Panc1 (cell line): ENCODE measurements at regions not wholly inside any gene's neighbourhood (a gene's known extent, or its start where the extent isn't known, plus 50 kb on each side); places are given as distances from the start of the nearest gene placed in this dataset.

Source experiments
- ATAC-seq: fragments of 200-7000 bp; cut with Tn5 transposase; 2 replicates; pipeline ENCODE4 v1.9.1; 2020; ENCODE audit warnings: mild to moderate bottlenecking, moderate library complexity
- BruUV-seq: library from RNA; stranded (reverse); fragments of 400-500 nt; replicated peaks from 2 replicates; lab custom pipeline; 2021; lab: Mats Ljungman, UMichigan
- CTCF ChIA-PET: fragments of 300-600 bp; sonication (Branson Sonifier 250); formaldehyde crosslinking; loops from one replicate; lab custom pipeline; 2022; ENCODE audit warnings: antibody characterized with exemption; lab: Charles Lee
- POLR2A ChIA-PET: fragments of 300-600 bp; sonication (Branson Sonifier 250); formaldehyde crosslinking; loops from one replicate; lab custom pipeline; 2022; ENCODE audit warnings: antibody characterized with exemption; lab: Charles Lee
- DNase-seq: peaks from one replicate; pipeline ENCODE4 v3.0.0-alpha.2; 2010; ENCODE audit warnings: low read depth, low spot score
- H3K27ac ChIP-seq: 2 replicates; pipeline ENCODE4 v1.5.1; 2011; ENCODE audit warnings: mild to moderate bottlenecking, low read length, inconsistent platforms
- H3K27me3 ChIP-seq: fragments of 200-500 bp; sonication (Bioruptor generic); 2 replicates; pipeline ENCODE4 v1.6.0; 2014; ENCODE audit warnings: low read length, inconsistent platforms; ENCODE audit not compliant: control insufficient read depth, insufficient read depth
- H3K36me3 ChIP-seq: fragments of 200-500 bp; sonication (Bioruptor generic); 2 replicates; pipeline ENCODE4 v1.5.1; 2014; ENCODE audit warnings: inconsistent platforms, mild to moderate bottlenecking, low read length, moderate library complexity; ENCODE audit not compliant: control insufficient read depth, insufficient read depth
- H3K4me1 ChIP-seq: 2 replicates; pipeline ENCODE4 v1.5.1; 2011; ENCODE audit warnings: inconsistent platforms, mild to moderate bottlenecking, low read length, moderate library complexity; ENCODE audit not compliant: control insufficient read depth, insufficient read depth
- H3K4me3 ChIP-seq, 2 experiments: 2 replicates each; pipeline ENCODE4 v1.5.1; 2011 to 2012; ENCODE audit warnings: low read depth in 2 of 2, low read length in 2 of 2, mild to moderate bottlenecking in 2 of 2, inconsistent platforms in 1 of 2, moderate library complexity in 1 of 2
- H3K9me3 ChIP-seq: fragments of 200-500 bp; sonication (Bioruptor generic); 2 replicates; pipeline ENCODE4 v1.5.1; 2014; ENCODE audit warnings: low read depth, mild to moderate bottlenecking, inconsistent platforms, low read length, moderate library complexity; ENCODE audit not compliant: control insufficient read depth, insufficient read depth
- POLR2AphosphoS5 ChIP-seq: IDR thresholded peaks from 2 replicates; pipeline ENCODE4 v1.6.1; 2012; ENCODE audit warnings: mild to moderate bottlenecking, low read depth, low read length, moderate library complexity
- SIN3A ChIP-seq: IDR thresholded peaks from 2 replicates; pipeline ENCODE4 v1.6.1; 2012; ENCODE audit warnings: low read depth, mild to moderate bottlenecking, low read length, moderate library complexity, borderline replicate concordance; ENCODE audit not compliant: insufficient read depth
- TCF7L2 ChIP-seq: IDR thresholded peaks from 2 replicates; pipeline ENCODE4 v1.6.1; 2011; ENCODE audit warnings: mild to moderate bottlenecking, low read depth, low read length, inconsistent platforms
- in situ Hi-C: cut with HindIII; loops from 2 replicates; pipeline ENCODE4 v1.10.0; 2016; ENCODE audit warnings: low sequenced_read_pairs, low pct_unique_long_range_greater_than_20kb
- intact Hi-C: fragments of 100-400 bp; cut with micrococcal nuclease; formaldehyde crosslinking; loops from one replicate; pipeline ENCODE4 v1.10.0; 2022; ENCODE audit not compliant: unreplicated experiment
- TF ChIP-seq, protein P1 (sequence below): fragments of 450-650 bp; IDR thresholded peaks from 2 replicates; pipeline ENCODE4 v1.5.1; 2017; ENCODE audit warnings: mild to moderate bottlenecking
- TF ChIP-seq, protein P2 (sequence below), 2 experiments: IDR thresholded peaks; 2 replicates each; pipeline ENCODE4 v1.6.1; 2011 to 2012; ENCODE audit warnings: low read depth in 2 of 2, control low read depth in 1 of 2, low read length in 1 of 2, mild to moderate bottlenecking in 1 of 2, moderate library complexity in 1 of 2; ENCODE audit not compliant: insufficient read depth in 1 of 2

DNA sequence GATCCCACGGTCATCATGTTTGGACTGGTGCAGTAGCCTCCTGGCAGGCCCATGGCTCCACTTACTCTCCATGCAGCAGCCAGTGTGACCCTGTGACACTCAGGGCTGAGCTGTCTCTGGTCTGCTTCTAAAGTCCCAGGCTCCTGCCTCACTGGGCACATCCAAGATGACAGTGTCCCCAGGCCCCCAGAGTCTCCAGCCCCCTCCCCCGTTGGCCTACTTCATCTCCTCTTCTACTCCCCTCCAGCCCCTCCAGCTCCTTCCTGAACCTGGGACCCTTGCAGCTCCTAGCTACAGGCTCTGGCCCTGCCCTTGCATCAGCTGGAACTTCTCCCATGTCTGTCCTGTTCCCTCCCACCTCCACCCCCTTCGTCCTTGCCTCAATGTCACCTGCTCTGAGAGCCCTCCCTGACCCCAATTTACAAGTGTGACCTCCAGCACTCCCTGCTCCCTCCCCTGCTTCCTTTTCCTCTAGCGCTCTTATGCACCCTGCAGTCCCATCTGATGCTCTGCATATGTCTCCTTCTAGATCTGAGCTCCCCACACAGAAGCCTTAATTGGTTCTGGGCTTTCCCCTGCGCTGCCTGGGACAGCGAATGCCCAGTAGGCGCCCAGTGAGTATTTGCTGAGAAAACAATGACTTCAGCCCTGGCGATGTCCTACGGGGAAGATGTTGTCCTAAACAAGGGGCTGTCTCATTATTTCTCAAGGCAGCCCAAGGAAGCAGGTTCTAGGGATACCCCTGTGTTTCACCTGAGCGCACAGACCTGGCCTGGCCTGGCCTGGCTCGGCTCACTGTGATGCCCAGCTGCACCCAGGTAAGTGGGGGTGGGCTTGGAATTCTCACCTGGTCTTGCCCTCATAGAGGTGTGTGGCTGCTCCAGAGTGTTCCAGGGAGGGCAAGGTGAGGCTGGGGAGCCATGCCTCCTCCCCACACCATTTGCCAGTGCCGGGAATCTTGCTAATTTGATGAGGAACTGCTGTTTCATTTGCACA lies 600.6 kb downstream of the PTPRU start:
- POLR2A ChIA-PET = no interaction called here
- Histone ChIP-seq H3K4me3 (no peak overlapping the region), H3K27me3 (no peaks in the 10 kb centered on the region), H3K36me3 (no peaks in the 10 kb centered on the region), H3K4me1 (no peaks in the 10 kb centered on the region), H3K27ac (no peak overlapping the region), H3K9me3 (peaks cover 5% of the 10 kb centered on the region; the same call in 1 of the 2 replicates)
- no TSS peak for BruUV-seq
- intact Hi-C loops (no loop called here), in situ Hi-C loops (no loop called here)
- ATAC-seq (no peak), DNase-seq (no peak)
- TF ChIP-seq SIN3A (no peak), POLR2AphosphoS5 (no peak), TCF7L2 (no peak)
- TF ChIP-seq, protein P1, sequence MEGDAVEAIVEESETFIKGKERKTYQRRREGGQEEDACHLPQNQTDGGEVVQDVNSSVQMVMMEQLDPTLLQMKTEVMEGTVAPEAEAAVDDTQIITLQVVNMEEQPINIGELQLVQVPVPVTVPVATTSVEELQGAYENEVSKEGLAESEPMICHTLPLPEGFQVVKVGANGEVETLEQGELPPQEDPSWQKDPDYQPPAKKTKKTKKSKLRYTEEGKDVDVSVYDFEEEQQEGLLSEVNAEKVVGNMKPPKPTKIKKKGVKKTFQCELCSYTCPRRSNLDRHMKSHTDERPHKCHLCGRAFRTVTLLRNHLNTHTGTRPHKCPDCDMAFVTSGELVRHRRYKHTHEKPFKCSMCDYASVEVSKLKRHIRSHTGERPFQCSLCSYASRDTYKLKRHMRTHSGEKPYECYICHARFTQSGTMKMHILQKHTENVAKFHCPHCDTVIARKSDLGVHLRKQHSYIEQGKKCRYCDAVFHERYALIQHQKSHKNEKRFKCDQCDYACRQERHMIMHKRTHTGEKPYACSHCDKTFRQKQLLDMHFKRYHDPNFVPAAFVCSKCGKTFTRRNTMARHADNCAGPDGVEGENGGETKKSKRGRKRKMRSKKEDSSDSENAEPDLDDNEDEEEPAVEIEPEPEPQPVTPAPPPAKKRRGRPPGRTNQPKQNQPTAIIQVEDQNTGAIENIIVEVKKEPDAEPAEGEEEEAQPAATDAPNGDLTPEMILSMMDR = no peak
- TF ChIP-seq, protein P2, sequence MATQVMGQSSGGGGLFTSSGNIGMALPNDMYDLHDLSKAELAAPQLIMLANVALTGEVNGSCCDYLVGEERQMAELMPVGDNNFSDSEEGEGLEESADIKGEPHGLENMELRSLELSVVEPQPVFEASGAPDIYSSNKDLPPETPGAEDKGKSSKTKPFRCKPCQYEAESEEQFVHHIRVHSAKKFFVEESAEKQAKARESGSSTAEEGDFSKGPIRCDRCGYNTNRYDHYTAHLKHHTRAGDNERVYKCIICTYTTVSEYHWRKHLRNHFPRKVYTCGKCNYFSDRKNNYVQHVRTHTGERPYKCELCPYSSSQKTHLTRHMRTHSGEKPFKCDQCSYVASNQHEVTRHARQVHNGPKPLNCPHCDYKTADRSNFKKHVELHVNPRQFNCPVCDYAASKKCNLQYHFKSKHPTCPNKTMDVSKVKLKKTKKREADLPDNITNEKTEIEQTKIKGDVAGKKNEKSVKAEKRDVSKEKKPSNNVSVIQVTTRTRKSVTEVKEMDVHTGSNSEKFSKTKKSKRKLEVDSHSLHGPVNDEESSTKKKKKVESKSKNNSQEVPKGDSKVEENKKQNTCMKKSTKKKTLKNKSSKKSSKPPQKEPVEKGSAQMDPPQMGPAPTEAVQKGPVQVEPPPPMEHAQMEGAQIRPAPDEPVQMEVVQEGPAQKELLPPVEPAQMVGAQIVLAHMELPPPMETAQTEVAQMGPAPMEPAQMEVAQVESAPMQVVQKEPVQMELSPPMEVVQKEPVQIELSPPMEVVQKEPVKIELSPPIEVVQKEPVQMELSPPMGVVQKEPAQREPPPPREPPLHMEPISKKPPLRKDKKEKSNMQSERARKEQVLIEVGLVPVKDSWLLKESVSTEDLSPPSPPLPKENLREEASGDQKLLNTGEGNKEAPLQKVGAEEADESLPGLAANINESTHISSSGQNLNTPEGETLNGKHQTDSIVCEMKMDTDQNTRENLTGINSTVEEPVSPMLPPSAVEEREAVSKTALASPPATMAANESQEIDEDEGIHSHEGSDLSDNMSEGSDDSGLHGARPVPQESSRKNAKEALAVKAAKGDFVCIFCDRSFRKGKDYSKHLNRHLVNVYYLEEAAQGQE (IDR thresholded peaks at IDR 0.05; ENCODE audit: insufficient read depth in 1 of 2, low read depth in 2 of 2, low read length in 1 of 2) = no peak
- CTCF ChIA-PET = no interaction called here

DNA sequence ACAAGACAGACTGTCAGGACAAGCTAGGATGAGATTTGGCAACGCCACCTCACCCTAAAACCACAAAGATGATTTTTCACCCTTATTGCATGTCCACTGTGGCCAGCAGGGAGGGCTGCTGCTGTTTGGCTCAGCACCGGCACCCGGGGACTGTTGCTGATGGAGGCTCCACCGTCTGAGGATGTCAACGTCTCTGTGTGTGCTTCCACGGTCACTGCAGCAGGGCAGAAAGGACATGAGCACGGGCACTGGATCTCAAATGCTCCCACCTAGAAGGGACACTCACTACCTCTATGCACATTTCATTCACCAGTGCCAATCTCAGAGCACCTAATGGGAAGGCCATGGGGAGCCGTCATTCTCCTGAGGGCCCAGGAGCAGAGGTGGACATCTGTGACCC lies 599.6 kb downstream of the PTPRU start:
- intact Hi-C loops = no loop called here
- no TSS peak for BruUV-seq
- Histone ChIP-seq H3K4me1 (no peaks in the 10 kb centered on the region), H3K27ac (no peak overlapping the region), H3K36me3 (no peaks in the 10 kb centered on the region), H3K9me3 (no peaks in the 10 kb centered on the region), H3K27me3 (no peaks in the 10 kb centered on the region), H3K4me3 (no peak overlapping the region)
- CTCF ChIA-PET = interaction anchor here (0.5 to 1.2 kb wide), 2 partner anchors 146 to 544 kb away, joined by 4 to 13 read pairs; no protein-coding TSS in a partner anchor
- in situ Hi-C loops = no loop called here
- DNase-seq = no peak
- no peak for ATAC-seq
- TF ChIP-seq, protein P2 (IDR thresholded peaks at IDR 0.05; ENCODE audit: insufficient read depth in 1 of 2, low read depth in 2 of 2, low read length in 1 of 2) = no peak
- TF ChIP-seq, protein P1 = no peak
- TF ChIP-seq SIN3A (no peak), TCF7L2 (no peak), POLR2AphosphoS5 (no peak)
- POLR2A ChIA-PET = no interaction called here
